ENCODE measurements at regions not wholly inside any gene's neighbourhood (a gene's known extent, or its start where the extent isn't known, plus 50 kb on each side); places are given as distances from the start of the nearest gene placed in this dataset.
"Not testable (repeated sequence)": the region's sequence is repeated elsewhere in the genome, so short reads cannot be mapped to it uniquely, and the experiment has no call there.

DNA sequence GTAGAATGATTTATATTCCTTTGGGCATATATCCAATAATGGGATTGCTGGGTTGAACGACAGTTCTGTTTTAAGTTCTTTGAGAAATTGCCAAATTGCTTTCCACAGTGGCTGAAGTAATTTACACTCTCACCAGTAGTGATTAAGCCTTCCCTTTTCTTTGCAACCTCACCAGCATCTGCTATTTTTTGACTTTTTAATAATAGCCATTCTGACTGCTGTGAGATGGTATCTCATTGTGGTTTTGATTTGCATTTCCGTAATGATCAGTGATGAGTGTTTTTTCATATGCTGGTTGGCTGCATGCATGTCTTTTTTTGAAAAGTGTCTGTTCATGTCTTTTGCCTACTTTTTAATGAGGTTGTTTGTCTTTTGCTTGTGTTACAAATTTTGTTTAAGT, 233.8 kb downstream of the SNX19 start:
- DNase-seq, result not testable (repeated sequence)

DNA sequence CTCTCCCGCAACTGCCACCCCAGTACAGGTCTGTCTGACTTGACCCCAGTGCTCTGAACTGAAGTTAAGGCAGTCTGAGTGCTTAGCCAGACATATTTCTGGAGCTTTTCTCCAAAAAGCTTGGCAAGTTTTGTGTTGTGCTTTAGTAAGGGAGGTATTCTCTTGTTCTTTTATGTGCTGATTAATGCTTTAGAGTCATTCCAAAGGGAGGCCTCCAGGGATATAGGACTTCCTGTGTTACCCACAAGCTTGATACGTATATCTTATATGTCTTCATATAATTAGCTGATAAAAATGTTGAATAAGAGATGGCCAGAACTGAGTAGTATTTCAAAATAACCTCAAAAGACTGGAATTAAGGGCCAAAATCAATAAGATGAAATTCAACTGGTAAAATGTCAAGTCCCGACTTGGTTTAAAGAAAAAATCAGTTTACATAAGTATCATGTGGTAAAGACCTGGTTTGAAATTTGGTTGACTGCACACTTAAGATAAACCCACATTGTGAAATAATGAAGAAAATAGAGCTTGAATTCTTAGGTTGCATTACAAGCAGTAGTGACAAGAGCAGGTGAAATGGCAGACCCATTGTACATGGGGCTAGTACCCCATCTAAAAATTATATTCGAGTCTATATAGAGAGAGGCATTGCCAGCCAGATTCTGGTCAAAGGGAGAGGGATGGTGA, 226.9 kb downstream of the SNX19 start:
- no peak for DNase-seq

DNA sequence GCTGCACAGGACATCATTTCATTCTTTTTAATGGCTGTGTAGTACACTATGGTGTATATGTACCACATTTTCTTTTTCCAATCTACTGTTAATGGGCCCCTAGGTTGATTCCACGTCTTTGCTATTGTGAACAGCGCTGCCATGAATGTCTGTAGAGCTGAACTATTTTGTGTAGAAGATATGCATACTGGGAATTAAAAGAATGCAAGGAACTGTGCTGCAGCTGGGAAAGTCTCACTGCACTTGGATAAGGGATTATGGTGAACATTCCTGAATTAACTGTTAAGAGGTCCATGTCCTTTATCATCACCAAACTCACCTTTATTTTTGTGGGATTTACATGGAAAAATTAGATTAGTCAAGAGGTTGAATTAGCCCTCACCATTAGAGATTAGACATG, 224.7 kb downstream of the SNX19 start:
- no peak for DNase-seq

GRCh38 chr11:130692220-130692619, 224.1 kb downstream of the SNX19 start:
- DNase-seq, result no peak

DNA sequence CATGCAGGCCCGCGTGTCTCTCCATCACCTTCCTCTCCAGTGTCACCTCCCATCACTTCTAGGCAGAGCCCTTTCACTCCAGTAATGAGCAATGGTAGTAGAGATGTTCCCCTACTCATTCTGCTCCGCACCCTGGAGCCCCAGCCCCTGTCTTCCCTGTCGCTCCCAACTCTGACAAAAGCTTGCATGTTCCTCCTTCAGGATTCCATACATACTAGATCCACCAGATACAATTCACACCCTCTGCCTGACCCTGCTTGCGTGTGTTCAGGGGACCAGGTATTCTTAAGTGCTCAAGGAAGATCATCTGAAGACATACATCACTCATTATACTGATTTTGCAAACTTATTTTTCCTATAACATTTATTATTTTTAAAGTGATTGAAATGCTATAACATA, 222.7 kb downstream of the SNX19 start:
- no peak for DNase-seq

DNA sequence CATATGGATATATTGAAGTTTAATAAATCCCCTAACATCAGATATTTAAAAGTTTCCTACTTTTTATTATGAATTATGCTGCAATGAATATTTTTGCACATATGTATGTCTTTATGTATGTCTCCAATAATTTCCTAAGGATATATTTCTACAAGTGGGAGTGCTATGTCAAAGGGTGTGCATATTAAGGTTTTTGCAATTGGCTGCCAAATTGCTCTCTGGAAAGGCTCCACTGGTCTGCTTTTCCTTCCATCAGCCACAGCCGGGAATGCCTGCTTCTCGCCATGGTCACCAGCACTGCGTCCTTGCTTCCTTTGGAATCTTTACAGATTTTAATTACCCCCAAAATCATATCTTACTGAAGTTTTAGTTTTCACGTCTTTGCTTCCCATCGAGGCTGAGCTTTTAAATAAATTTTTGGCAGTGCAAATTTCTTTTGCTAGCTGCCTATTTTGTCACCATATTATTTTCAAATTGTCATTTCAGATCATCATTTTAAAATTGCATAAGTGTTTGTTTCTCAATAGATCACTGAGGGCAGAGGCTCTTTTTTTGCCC, 221.7 kb downstream of the SNX19 start:
- no peak for DNase-seq

DNA sequence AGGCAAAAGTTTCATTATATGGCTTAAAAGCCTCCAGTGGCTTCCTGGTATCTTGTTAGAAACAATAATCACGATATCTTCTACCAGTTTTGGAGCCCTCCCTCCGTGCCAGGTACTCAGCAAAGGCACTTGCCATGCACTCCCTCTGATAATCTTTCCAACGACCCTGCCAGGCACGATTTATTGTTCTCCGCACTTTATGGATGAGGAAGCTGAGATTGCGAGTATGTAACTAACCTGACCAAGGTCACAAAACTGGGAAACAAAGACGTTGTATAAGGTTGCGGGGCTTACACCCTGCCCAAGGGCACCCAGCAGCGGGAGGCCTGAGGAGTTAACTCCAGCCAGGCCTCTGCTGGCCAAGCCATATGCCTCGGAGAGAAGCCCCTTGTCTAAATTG, 218.1 kb downstream of the SNX19 start:
- DNase-seq, result no peak

DNA sequence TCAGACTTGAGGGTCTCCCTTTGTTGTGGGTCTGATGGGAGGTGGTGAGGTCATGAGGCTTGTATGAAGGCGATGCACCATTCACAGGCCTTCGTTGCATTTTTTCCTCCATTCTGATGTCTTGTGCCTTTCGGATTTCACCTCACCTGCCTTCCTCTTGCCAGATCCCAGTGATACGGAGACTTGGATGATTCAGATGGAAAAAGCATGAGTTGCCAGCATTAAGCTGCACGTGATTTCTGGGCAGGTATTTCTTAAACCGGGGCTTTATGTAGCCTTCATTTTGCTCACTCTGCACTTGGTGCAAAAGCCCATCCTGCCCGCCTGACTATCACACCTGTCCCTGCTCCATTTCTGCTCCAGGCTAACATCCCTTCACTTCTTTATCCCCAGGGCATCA, 216.7 kb downstream of the SNX19 start:
- no peak for DNase-seq

DNA sequence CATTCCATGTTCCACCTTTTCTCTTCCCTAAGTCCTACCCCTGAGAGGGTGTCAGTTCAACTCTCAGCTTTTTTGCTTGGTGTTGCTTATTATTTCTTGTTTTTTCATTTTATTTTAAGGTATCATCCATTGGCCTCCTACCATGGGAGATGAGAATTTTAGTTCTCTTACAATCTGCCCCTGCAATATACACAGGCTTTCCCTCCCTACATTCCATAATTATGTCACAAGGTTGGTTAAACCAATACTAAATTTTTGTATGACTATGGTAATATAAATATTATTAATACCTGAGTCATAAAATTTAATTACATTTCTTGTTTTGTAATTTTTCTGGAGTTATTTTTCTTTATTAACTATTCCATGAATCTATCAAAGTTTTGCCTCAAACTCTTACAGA, 216.2 kb downstream of the SNX19 start:
- DNase-seq, result no peak

GRCh38 chr11:130703489-130704190, 212.6 kb downstream of the SNX19 start:
- no peak for DNase-seq

DNA sequence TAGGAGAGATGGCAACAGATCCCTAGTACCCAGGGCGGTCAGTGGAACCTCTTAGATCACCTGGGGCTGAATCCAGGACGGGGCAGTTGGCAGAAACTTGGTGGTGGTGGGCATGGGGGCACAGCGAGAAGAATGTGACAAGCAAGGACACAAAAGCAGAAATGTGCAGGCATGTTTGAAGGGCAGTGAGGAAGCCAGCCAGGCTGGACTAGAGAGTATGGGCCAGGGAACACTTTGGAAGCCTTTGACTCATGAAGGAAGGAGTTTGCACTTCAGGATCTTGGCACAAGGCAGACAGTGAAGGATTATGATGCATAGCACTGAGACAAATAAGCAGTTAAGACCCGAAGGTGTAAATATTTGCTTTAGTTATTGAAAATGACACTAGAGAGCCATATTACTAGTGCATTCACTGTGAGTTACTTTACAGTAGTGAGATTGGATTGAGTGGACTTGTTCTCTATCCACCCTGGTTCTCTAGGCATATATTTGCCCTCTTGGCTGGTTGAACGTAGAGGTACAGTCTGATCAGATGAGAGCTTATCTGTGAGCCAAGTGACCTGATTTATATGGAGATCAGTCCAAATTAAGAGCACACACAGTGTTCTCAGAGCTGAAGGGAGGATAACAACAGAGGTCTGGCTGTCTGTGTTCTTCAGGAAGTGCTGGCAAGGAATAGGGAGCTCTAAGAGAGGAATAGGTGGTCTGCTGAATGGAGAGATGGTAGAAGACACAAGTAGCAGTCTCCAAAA, 210.4 kb downstream of the SNX19 start:
- DNase-seq, result no peak

DNA sequence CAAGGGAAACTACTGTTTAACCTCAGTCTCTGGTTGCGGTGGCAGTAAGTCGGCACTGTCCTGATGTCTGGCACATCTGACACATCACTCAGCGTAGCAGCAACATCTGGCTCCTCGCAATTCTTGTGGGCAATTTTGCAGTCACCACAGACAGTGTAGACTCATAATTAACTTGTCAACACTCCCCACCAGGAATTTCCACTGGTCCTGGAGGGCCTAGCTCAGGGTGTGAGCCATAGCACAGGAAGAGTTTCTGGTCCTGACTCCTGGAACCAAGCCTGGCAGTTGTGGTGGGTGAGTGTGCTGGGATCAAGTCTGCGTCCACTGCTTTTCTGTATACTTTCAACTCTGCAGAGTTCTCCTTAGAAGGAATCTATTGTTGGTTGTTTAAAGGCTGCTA, 209.7 kb downstream of the SNX19 start:
- no peak for DNase-seq

DNA sequence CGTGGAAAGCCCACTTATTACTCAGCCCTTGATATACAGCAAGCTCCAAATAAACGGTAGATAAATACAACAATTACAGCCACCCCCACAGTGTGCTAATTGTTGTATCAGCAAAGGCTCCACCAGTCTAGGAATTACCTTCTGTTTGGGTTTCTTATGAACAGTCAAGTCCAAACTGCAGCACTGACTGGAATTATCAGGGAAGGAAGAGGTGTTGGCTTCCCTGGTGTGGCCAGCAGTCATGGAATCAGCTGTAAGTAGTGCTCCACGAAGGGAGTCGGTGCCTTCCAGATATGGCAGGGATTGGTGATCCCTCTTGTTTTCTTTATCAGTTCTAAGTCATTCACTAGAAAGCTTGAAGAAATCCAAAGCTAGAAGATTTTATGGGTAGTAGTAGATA, 209.1 kb downstream of the SNX19 start:
- DNase-seq, result no peak

DNA sequence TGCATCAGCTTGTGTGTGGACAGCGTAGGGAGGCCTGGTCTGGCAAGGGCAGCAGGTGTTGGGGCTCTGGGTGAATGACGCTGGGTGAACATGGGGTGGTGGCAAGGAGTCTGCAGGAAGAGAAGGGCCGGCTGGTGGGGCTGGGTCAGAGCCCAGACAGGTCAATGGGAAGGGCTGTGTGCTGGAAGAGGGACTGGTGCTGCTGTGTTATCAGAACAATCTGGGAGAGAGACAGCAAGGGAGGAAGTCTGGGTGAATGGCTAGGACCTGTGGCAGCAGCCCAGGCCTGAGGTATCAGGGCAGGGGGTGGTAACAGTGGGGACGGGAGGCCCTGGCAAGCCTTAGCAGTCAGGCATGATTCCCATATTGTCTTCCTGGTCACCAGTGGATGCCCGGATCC, 206.7 kb downstream of the SNX19 start:
- DNase-seq, result no peak

GRCh38 chr11:130710021-130710420, 206.3 kb downstream of the SNX19 start:
- no peak for DNase-seq

GRCh38 chr11:130710497-130711012, 205.7 kb downstream of the SNX19 start:
- no peak for DNase-seq

GRCh38 chr11:130711193-130711592, 205.1 kb downstream of the SNX19 start:
- DNase-seq, result no peak

GRCh38 chr11:130712480-130712879, 203.8 kb downstream of the SNX19 start:
- DNase-seq, result no peak

- DNase-seq, result no peak
Observed at GRCh38 chr11:130715085-130715876, 201.0 kb downstream of the SNX19 start.

DNA sequence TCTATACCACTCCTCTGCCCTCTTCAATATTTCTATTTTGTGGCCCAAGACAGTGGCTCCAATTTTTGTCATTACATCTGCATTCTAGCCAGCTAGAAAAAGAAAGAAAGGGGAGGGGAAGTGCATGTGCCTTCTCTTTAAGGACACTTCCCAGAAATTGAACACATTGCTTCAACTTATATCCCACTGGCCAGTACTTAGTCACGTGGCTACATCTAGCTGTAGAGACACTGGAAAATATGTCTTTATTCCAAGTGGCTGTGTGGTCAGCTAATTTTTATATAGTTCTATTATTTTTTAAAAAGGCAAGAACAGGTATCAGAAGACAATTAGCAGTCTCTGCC, 200.4 kb downstream of the SNX19 start:
- no peak for DNase-seq

- DNase-seq, result no peak
Observed at GRCh38 chr11:130718120-130718519, 198.2 kb downstream of the SNX19 start.

GRCh38 chr11:130719220-130719915, 196.9 kb downstream of the SNX19 start:
- no peak for DNase-seq

Measured in NCI-H2081 treated with DMSO at 0.1 percent for 48 hours (cell line).